ENCODE measurements at regions not wholly inside any gene's neighbourhood (a gene's known extent, or its start where the extent isn't known, plus 50 kb on each side); places are given as distances from the start of the nearest gene placed in this dataset.

DNA sequence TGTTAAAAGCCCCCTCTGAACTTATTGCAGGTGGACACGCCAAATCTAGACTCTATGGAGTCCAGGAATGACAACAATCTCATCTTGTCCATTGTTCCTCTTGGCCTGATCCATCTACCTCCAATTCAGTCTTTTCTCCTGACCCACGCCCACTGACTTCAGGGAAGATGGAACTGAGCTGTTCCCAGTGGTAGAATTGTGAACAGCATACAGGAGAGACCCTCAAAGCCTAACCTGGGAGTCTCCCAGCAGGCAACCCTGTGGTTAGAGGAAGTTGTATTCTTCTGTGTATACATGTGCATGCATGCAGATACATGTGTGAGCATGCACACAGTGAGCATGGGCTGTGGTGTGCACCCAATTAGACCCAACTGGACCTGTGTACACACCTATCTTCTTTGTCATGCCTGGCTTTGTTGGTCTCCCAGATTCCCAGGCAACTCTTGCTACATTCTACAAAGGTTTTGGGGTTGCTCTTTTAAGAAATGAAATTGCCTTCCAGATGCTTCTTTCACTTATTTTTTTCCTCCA is 286.0 kb downstream of the ZSWIM6 start:
- Histone ChIP-seq H3K9me3 (no peaks in the 10 kb centered on the region), H3K4me1 (peaks cover 5% of the 10 kb centered on the region), H3K36me3 (ENCODE audit: low read depth, missing control alignments) (no peaks in the 10 kb centered on the region), H3K4me3 (no peak overlapping the region), H3K27me3 (no peaks in the 10 kb centered on the region), H3K27ac (no peak overlapping the region)
- WGBS, 2 donors, result 89 to 100% methylated on average over 2 of the region's 2 CpGs
- TF ChIP-seq, protein P1, sequence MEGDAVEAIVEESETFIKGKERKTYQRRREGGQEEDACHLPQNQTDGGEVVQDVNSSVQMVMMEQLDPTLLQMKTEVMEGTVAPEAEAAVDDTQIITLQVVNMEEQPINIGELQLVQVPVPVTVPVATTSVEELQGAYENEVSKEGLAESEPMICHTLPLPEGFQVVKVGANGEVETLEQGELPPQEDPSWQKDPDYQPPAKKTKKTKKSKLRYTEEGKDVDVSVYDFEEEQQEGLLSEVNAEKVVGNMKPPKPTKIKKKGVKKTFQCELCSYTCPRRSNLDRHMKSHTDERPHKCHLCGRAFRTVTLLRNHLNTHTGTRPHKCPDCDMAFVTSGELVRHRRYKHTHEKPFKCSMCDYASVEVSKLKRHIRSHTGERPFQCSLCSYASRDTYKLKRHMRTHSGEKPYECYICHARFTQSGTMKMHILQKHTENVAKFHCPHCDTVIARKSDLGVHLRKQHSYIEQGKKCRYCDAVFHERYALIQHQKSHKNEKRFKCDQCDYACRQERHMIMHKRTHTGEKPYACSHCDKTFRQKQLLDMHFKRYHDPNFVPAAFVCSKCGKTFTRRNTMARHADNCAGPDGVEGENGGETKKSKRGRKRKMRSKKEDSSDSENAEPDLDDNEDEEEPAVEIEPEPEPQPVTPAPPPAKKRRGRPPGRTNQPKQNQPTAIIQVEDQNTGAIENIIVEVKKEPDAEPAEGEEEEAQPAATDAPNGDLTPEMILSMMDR (IDR thresholded peaks at IDR 0.05), result no peak
- TF ChIP-seq POLR2A (IDR thresholded peaks at IDR 0.05), result no peak
- DNase-seq, result no peak
- intact Hi-C loops (cut with DNase I; ENCODE audit: low total_unique reads), result no loop called here

DNA sequence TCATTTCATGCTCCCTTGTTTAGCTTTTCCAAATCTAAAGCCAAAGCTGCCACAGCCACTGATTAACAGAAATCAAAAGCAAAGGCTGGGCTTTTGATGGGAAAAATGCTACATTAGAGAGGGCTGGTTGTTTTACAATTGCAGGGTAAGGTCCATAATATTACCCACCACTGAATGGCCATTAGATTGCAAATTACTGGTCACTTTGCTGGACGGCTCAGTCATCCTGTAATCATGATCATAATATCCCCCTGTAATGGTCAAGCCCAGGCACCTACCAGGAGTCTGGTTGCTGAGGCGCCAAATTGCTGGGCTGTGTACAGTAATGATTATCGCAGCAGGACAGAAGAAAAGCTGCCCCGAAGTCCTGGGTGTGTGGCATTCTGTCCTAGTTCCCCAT is 286.5 kb downstream of the ZSWIM6 start:
- TF ChIP-seq, protein P1 (IDR thresholded peaks at IDR 0.05), result no peak
- TF ChIP-seq POLR2A (IDR thresholded peaks at IDR 0.05), result no peak
- no peaks in the 10 kb centered on the region for H3K9me3 ChIP-seq
- no peak for DNase-seq
- intact Hi-C loops (cut with DNase I; ENCODE audit: low total_unique reads), result no loop called here
- no peak overlapping the region for H3K4me3 ChIP-seq
- no peaks in the 10 kb centered on the region for H3K27me3 ChIP-seq
- no peaks in the 10 kb centered on the region for H3K36me3 ChIP-seq (ENCODE audit: low read depth, missing control alignments)
- H3K27ac ChIP-seq, result no peak overlapping the region
- H3K4me1 ChIP-seq, result peaks cover 5% of the 10 kb centered on the region
- 93 to 94% methylated on average over 4 of the region's 4 CpGs for WGBS, 2 donors

DNA sequence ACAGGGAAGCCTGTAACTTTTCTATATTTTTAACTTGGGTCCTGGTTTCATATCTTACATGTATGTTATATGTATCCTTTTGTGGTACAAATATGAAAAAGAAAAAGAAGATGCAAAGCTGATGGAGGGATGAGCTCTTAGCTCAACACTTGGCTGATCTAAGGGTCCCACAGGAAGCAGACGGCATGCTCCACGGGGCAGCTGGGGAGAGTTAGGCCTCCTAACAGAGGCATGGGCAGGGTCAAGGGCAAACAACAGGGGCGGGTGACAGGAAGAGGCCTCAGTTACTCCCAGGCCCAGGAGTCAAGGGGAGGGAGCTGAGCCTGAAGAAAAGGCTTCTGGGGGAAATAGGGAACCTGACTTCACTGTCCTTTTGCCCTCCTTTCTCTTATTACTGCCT is 287.2 kb downstream of the ZSWIM6 start:
- no peak for DNase-seq
- Histone ChIP-seq H3K36me3 (ENCODE audit: low read depth, missing control alignments) (no peaks in the 10 kb centered on the region), H3K4me3 (no peak overlapping the region), H3K9me3 (no peaks in the 10 kb centered on the region), H3K4me1 (peaks cover 5% of the 10 kb centered on the region), H3K27ac (peak overlapping the region in 1 of 2 donors; percentile 60), H3K27me3 (no peaks in the 10 kb centered on the region)
- intact Hi-C loops (cut with DNase I; ENCODE audit: low total_unique reads), result no loop called here
- no peak for TF ChIP-seq POLR2A (IDR thresholded peaks at IDR 0.05)
- TF ChIP-seq, protein P1 (IDR thresholded peaks at IDR 0.05), result no peak
- 61 to 63% methylated on average over 3 of the region's 3 CpGs for WGBS, 2 donors

- Histone ChIP-seq H3K9me3 (no peaks in the 10 kb centered on the region), H3K27me3 (no peaks in the 10 kb centered on the region), H3K4me3 (no peak overlapping the region), H3K36me3 (ENCODE audit: low read depth, missing control alignments) (no peaks in the 10 kb centered on the region), H3K27ac (peak overlapping the region in 1 of 2 donors; percentile 60), H3K4me1 (peaks cover 5% of the 10 kb centered on the region)
- TF ChIP-seq POLR2A (IDR thresholded peaks at IDR 0.05), result no peak
- TF ChIP-seq, protein P1 (IDR thresholded peaks at IDR 0.05), result no peak
- no peak for DNase-seq
- intact Hi-C loops (cut with DNase I; ENCODE audit: low total_unique reads), result loop anchor here (10.0 kb wide), 1 partner anchor 285 kb away; the partner anchor contains the start of gene ZSWIM6
- 72 to 76% methylated on average over 8 of the region's 8 CpGs for WGBS, 2 donors
Measured at GRCh38 chr5:61619777-61620518, 287.9 kb downstream of the ZSWIM6 start.

Measured in testis (tissue), 2 donors.